ENCODE measurements at regions not wholly inside any gene's neighbourhood (a gene's known extent, or its start where the extent isn't known, plus 50 kb on each side); places are given as distances from the start of the nearest gene placed in this dataset.

GRCh38 chr10:108230478-108231170, 1066.1 kb upstream of the SORCS1 start:
- DNase-seq (ENCODE audit: low read depth in 2 of 3, low spot score in 2 of 3): no peak

DNA sequence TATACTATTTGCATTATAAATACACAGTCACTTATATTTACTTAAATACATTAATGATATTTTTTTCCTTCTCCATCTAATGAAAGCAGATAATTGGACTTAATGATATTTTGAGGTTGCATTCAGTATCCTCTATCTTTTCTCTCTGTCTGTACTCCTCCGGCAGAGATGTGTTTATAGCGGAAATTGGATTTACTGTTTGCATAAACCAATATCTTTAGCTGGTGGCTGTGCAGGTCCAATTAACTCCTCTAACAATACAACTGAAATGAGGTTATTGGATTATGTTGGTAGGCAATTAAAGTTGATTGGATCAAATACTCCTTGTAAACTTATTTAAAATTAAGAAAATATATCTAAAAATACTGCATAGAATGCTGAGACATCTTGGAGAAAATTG, 1044.2 kb upstream of the SORCS1 start:
- no peak for DNase-seq (ENCODE audit: low read depth in 2 of 3, low spot score in 2 of 3)

DNA sequence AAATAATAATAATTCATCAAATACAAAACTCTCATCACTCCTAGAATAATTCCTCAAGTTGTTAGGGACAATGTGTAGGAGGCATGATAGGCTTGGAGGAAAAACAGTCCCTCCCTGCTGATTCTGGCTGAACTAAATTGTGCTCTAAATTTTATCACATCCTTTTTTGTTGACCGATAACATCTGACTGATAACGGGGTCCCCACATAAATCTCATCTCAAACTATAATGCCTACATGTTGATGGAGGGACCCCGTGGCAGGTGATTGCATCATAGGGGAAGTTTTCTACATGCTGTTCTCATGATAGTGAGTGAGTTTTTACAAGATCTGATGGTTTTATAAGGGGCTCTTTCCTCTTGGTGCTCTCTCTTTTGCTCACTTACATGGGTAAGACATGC, 1043.5 kb upstream of the SORCS1 start:
- no peak for DNase-seq (ENCODE audit: low read depth in 2 of 3, low spot score in 2 of 3)

DNA sequence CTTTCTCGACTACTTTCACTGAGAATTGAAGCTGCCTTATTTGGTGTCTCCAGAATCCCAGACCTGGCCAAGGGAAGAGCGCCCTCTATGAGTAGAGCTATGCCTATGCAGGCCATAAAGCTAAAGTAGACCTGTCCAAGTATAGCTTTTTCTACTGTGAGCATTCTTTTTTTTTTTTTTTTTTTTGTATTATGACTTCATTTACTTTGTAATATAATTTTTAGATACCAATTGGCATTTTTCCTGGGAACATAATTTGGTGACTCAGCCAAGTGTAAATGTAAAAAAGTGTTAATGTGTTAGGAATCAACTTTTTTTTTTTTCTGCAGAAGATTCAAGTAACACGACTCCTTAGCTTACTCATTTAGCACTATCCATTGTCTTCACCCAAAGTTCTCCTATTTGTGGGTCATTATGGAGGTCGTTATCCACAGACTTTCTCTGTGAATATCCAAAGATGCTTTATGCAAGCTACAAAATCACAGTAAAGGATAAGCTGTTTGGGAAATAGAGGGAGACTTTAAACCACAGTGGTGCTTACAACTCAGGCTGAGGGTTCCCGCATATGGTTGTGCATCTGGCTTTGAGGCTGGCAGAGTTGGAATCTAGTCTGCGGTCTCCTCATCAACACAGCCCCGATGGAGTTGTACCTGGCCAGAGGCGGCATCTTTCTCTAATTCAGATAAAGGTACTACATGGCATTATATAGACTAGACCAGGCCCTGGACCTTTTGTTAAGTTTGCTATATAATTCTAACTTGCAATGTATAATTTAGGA, 1040.2 kb upstream of the SORCS1 start:
- DNase-seq (ENCODE audit: low read depth in 2 of 3, low spot score in 2 of 3): peak in 2 of 3 donors; percentile 19 to 48

DNA sequence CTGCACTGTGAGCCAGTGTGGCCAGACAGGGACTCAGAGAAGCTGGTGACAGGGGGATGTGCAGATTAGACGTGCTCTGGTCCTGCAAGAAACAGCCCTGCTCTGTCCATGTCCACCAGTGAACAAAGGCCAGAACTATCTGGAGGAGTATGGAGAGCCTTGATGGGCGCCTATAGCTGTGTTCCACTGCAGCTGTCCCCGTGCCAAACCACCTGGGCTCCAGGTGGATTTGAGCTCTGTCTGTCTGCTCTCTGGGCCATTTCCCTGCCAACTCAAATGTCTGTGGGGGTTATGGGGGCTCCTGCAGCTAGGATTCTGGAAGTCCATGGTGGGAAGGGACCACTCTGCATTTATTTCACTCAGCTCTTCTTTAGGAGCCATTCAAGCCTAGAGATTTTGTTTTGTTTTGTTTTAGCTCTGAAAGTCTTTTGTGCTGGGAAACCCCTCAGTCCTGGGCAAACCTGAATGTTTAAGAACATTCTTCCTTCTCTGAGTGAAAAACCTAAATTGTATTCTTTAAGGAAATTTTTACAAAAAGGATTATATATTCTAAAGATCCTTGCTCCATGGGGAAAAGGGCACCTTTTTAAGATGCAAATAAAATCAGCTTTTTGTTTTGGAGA, 1039.5 kb upstream of the SORCS1 start:
- no peak for DNase-seq (ENCODE audit: low read depth in 2 of 3, low spot score in 2 of 3)

DNA sequence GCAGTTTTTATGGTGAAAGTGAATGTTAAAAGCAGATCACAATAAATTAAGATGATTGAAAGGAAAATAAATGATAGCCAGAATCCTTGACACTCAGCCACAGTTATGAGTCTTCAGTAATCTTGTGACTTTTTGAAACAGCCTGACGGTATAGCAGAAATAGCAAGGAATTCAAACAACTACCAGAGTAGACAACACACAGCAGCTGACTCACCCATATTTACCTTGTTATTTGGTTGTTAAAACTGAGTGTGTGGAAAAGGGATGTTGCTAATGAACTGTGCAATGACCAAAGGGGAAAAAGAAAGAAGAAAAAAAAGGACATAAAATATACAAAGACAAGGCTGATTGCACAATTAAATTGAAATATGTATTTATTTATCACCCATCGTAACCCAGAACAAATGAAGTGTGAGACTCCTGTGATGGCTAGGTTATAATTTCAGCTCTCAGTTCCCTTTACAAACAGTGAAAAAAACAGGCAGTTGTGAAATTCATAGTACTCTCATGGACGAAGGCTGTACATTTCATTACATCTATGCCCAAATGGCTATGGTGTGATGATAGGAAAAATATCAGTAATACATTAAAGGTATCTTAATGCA, 1023.0 kb upstream of the SORCS1 start:
- no peak for DNase-seq (ENCODE audit: low read depth in 2 of 3, low spot score in 2 of 3)

DNA sequence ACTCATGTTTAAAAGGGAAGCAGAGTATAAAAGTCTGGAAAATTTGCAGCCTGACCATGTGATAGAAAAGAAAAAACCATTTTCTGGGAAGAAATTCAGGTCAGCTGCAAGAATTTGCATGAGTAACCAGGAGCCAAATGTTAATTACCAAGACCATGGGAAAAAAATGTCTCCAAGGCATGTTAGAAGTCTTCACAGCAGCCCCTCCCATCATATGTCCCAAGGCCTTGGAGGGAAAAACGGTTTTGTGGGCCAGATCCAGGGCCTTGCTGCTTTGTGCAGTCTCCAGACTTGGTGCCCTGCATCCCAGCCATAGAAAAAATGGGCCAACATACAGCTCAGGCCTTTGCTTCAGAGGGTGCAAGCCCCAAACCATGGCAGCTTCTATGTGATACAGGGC, 1019.6 kb upstream of the SORCS1 start:
- no peak for DNase-seq (ENCODE audit: low read depth in 2 of 3, low spot score in 2 of 3)

DNA sequence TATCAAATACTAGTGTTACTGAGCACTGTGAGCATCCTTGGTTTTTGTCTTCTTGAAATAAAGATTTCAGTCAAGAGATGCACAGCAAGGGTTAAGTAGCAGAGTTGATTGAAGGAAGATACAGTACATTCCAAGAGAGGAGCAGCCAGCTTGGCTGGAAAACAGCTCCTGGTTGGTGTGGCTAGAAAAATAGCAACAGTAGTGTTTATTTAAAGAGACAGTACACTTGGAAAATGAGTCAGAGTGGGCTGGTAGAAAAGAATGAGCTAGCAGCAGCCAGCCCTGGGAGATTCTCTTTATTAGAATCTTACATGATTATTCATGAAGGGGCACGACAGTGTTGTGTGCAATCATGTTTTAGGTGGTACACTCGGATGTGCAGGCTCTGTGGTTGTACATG, 1016.4 kb upstream of the SORCS1 start:
- DNase-seq (ENCODE audit: low read depth in 2 of 3, low spot score in 2 of 3): no peak

- no peak for DNase-seq (ENCODE audit: low read depth in 2 of 3, low spot score in 2 of 3)
Measured at GRCh38 chr10:108169846-108170245, 1005.3 kb upstream of the SORCS1 start.

GRCh38 chr10:108167766-108168165, 1003.3 kb upstream of the SORCS1 start:
- no peak for DNase-seq (ENCODE audit: low read depth in 2 of 3, low spot score in 2 of 3)

DNA sequence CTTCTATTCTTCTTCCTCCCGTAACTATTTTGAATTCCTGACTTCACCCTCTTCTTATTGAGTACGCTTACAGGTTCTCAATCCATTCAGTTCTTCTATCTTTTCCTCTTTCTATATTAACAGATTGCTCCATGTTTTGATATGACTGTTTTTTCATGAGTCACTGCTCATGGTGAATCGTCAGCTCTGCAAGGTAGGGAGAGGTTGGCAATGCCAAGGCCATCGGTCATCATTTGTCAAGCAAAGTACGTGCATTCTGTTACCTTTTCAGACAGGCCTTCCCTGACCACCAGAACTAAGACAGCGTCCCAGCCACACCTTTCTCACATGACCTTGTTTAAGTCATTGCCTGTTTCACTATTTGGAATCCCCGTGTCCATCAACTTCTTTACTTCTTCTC, 1001.9 kb upstream of the SORCS1 start:
- no peak for DNase-seq (ENCODE audit: low read depth in 2 of 3, low spot score in 2 of 3)

DNA sequence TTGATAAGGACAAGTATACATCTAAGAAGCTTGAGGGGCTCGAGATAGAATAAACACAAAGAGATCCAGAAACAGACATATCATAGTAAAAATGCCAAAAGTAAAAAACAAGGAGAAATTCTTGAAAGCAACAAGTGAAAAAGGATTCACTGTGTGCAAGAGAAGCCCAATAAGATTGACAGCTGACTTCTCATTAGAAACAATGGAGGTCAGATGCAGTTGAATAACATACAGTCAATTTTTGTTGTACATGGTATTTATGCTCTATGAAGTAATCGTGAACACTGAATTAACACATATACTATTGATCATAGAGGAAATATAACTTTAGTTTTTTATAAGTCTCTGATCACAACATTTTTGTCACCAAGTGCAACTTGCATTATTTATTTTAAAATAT, 982.8 kb upstream of the SORCS1 start:
- no peak for DNase-seq (ENCODE audit: low read depth in 2 of 3, low spot score in 2 of 3)

- no peak for DNase-seq (ENCODE audit: low read depth in 2 of 3, low spot score in 2 of 3)
Measured at GRCh38 chr10:108141064-108141463, 976.6 kb upstream of the SORCS1 start.

DNA sequence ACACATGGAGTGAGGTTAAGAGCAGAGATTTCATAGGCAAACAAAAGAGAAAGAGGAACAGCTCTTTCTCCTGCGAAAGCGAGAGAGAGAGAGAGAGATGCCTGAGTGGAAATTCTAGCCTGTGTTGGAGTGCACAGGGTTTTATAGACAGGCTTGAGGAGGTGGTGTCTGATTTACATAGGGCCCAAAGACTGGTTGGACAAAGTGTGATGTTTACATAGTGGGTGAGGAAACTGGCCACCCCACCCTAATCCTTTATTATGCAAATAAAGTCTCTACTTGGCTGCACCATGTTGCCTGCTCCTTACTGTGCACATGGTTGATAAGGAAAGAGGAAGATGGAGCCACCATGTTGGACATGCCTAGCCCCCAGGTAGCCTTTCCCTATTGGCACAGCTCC, 967.8 kb upstream of the SORCS1 start:
- DNase-seq (ENCODE audit: low read depth in 2 of 3, low spot score in 2 of 3): no peak

DNA sequence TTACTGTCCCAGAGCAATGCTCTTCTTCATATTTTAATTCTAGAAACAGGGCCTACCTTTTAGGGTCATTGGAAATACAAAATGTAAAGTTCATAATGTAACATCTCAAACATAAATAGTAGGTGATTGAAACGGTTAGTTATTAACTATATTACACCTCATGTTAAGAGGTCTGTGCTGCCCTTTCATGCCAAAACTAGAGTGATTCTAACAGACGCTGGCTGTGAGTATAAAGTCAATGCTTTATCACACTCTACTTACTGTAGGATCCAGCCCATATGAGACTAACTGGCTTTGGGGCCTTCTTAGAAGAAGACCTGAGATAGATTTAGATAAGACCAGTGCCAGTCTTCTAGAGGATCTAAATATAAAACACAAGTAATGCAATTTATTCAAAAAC, 966.1 kb upstream of the SORCS1 start:
- DNase-seq (ENCODE audit: low read depth in 2 of 3, low spot score in 2 of 3): no peak

- peak in 2 of 3 donors; percentile 7 to 17 for DNase-seq (ENCODE audit: low read depth in 2 of 3, low spot score in 2 of 3)
Measured at GRCh38 chr10:108112218-108112617, 947.7 kb upstream of the SORCS1 start.

DNA sequence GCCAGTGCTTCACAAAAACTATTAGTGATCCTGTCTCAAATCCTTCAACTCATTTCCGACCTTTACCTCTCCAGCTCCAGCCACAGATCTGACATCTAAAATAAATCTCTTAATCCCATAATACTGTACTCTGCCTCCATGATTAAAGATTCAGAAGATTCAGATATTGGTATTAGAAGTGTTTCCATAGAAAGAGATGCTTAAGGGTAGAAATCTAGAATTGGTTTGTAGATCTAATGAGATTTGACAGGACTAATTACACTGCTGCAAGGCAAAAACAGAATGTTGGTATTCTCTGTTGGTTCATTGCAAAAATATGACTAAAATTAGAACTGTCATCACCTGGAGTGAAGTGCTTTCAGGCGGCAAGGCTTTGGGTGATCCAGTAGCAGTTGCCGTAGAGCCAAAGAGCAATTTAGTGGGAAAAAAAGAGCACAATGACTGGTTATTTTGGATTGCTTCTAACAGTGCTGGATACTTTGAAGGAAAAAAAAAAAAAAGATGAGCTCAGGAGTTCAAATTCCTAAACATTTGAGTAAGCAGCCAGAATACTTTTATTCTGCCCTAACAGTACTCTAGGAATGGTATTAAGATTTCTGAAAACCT, 940.1 kb upstream of the SORCS1 start:
- no peak for DNase-seq (ENCODE audit: low read depth in 2 of 3, low spot score in 2 of 3)

DNA sequence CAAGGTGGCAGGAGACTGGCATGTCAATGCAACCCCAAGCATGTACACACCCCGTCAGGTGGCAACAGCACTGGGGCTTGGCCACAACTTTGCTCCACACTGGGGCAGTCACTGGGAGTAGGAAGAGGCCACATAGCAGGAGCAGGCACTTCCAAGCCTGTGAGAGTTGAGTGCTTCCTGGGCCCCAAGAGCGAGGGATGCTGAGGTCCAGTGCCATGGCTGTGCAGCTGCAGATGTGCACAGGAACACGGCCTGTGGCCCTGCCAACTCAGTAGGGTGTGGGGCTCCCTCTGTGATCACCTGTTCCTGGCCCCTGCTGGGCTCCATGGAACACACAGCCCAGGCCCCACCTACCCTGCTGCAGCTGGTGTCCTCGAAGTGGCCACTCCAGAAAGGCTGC, 932.8 kb upstream of the SORCS1 start:
- no peak for DNase-seq (ENCODE audit: low read depth in 2 of 3, low spot score in 2 of 3)

- no peak for DNase-seq (ENCODE audit: low read depth in 2 of 3, low spot score in 2 of 3)
Measured at GRCh38 chr10:108095932-108096925, 931.7 kb upstream of the SORCS1 start.
